ENCODE measurements at regions not wholly inside any gene's neighbourhood (a gene's known extent, or its start where the extent isn't known, plus 50 kb on each side); places are given as distances from the start of the nearest gene placed in this dataset.

GRCh38 chr3:145384307-145384706 lies 776.7 kb downstream of the PLOD2 start:
- no peak overlapping the region for H3K27ac ChIP-seq (ENCODE audit: low read depth in 1 of 2, low read length in 2 of 2)
- no peak overlapping the region for H3K4me3 ChIP-seq (ENCODE audit: low read depth in 1 of 3, low read length in 3 of 3)
- WGBS = 70% methylated on average over 2 of the region's 2 CpGs
- no peaks in the 10 kb centered on the region for H3K4me1 ChIP-seq (ENCODE audit: control insufficient read depth in 4 of 4, insufficient read depth in 4 of 4, low read length in 3 of 4)
- H3K9me3 ChIP-seq (ENCODE audit: control insufficient read depth in 4 of 4, low read length in 3 of 4) = no peaks in the 10 kb centered on the region
- H3K9ac ChIP-seq (ENCODE audit: low read depth in 1 of 2, low read length in 2 of 2) = no peak overlapping the region
- no peaks in the 10 kb centered on the region for H3K27me3 ChIP-seq (ENCODE audit: control insufficient read depth in 4 of 4, insufficient read depth in 4 of 4, low read length in 3 of 4)
- no peak for DNase-seq (ENCODE audit: low spot score)
- TF ChIP-seq FOXA1 (IDR thresholded peaks at IDR 0.05) = no peak
- TF ChIP-seq HNF4A (conservative IDR thresholded peaks at IDR 0.05) = no peak
- TF ChIP-seq ATF3 (IDR thresholded peaks at IDR 0.05) = no peak
- no peak for TF ChIP-seq EGR1 (IDR thresholded peaks at IDR 0.05; ENCODE audit: low read depth in 2 of 2)
- TF ChIP-seq, protein P1, sequence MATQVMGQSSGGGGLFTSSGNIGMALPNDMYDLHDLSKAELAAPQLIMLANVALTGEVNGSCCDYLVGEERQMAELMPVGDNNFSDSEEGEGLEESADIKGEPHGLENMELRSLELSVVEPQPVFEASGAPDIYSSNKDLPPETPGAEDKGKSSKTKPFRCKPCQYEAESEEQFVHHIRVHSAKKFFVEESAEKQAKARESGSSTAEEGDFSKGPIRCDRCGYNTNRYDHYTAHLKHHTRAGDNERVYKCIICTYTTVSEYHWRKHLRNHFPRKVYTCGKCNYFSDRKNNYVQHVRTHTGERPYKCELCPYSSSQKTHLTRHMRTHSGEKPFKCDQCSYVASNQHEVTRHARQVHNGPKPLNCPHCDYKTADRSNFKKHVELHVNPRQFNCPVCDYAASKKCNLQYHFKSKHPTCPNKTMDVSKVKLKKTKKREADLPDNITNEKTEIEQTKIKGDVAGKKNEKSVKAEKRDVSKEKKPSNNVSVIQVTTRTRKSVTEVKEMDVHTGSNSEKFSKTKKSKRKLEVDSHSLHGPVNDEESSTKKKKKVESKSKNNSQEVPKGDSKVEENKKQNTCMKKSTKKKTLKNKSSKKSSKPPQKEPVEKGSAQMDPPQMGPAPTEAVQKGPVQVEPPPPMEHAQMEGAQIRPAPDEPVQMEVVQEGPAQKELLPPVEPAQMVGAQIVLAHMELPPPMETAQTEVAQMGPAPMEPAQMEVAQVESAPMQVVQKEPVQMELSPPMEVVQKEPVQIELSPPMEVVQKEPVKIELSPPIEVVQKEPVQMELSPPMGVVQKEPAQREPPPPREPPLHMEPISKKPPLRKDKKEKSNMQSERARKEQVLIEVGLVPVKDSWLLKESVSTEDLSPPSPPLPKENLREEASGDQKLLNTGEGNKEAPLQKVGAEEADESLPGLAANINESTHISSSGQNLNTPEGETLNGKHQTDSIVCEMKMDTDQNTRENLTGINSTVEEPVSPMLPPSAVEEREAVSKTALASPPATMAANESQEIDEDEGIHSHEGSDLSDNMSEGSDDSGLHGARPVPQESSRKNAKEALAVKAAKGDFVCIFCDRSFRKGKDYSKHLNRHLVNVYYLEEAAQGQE (IDR thresholded peaks at IDR 0.05) = no peak
- TF ChIP-seq TAF1 (conservative IDR thresholded peaks at IDR 0.05) = no peak
- no peak for TF ChIP-seq RAD21 (IDR thresholded peaks at IDR 0.05)
- TF ChIP-seq GABPA (IDR thresholded peaks at IDR 0.05 in 1 of 2, conservative IDR thresholded peaks at IDR 0.05 in 1 of 2) = no peak
- TF ChIP-seq JUND (IDR thresholded peaks at IDR 0.05) = no peak
- TF ChIP-seq, protein P2, sequence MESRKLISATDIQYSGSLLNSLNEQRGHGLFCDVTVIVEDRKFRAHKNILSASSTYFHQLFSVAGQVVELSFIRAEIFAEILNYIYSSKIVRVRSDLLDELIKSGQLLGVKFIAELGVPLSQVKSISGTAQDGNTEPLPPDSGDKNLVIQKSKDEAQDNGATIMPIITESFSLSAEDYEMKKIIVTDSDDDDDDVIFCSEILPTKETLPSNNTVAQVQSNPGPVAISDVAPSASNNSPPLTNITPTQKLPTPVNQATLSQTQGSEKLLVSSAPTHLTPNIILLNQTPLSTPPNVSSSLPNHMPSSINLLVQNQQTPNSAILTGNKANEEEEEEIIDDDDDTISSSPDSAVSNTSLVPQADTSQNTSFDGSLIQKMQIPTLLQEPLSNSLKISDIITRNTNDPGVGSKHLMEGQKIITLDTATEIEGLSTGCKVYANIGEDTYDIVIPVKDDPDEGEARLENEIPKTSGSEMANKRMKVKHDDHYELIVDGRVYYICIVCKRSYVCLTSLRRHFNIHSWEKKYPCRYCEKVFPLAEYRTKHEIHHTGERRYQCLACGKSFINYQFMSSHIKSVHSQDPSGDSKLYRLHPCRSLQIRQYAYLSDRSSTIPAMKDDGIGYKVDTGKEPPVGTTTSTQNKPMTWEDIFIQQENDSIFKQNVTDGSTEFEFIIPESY (IDR thresholded peaks at IDR 0.05) = no peak
- TF ChIP-seq SP1 (IDR thresholded peaks at IDR 0.05) = no peak
- no peak for TF ChIP-seq HNF4G (IDR thresholded peaks at IDR 0.05)
- TF ChIP-seq RXRA (IDR thresholded peaks at IDR 0.05) = no peak
- TF ChIP-seq MAX (IDR thresholded peaks at IDR 0.05) = no peak
- TF ChIP-seq, protein P3, sequence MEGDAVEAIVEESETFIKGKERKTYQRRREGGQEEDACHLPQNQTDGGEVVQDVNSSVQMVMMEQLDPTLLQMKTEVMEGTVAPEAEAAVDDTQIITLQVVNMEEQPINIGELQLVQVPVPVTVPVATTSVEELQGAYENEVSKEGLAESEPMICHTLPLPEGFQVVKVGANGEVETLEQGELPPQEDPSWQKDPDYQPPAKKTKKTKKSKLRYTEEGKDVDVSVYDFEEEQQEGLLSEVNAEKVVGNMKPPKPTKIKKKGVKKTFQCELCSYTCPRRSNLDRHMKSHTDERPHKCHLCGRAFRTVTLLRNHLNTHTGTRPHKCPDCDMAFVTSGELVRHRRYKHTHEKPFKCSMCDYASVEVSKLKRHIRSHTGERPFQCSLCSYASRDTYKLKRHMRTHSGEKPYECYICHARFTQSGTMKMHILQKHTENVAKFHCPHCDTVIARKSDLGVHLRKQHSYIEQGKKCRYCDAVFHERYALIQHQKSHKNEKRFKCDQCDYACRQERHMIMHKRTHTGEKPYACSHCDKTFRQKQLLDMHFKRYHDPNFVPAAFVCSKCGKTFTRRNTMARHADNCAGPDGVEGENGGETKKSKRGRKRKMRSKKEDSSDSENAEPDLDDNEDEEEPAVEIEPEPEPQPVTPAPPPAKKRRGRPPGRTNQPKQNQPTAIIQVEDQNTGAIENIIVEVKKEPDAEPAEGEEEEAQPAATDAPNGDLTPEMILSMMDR (IDR thresholded peaks at IDR 0.05; ENCODE audit: low read depth, low read length, missing input control) = no peak
- no peaks in the 10 kb centered on the region for H3K36me3 ChIP-seq (ENCODE audit: control insufficient read depth in 4 of 4, insufficient read depth in 3 of 4, low read depth in 1 of 4, low read length in 3 of 4)

GRCh38 chr3:145387211-145387610 lies 773.8 kb downstream of the PLOD2 start:
- Histone ChIP-seq H3K4me1 (ENCODE audit: control insufficient read depth in 4 of 4, insufficient read depth in 4 of 4, low read length in 3 of 4) (no peaks in the 10 kb centered on the region), H3K4me3 (ENCODE audit: low read depth in 1 of 3, low read length in 3 of 3) (no peak overlapping the region), H3K9ac (ENCODE audit: low read depth in 1 of 2, low read length in 2 of 2) (no peak overlapping the region), H3K27ac (ENCODE audit: low read depth in 1 of 2, low read length in 2 of 2) (no peak overlapping the region), H3K36me3 (ENCODE audit: control insufficient read depth in 4 of 4, insufficient read depth in 3 of 4, low read depth in 1 of 4, low read length in 3 of 4) (no peaks in the 10 kb centered on the region), H3K9me3 (ENCODE audit: control insufficient read depth in 4 of 4, low read length in 3 of 4) (no peaks in the 10 kb centered on the region), H3K27me3 (ENCODE audit: control insufficient read depth in 4 of 4, insufficient read depth in 4 of 4, low read length in 3 of 4) (no peaks in the 10 kb centered on the region)
- DNase-seq (ENCODE audit: low spot score) = no peak
- TF ChIP-seq FOXA1 (IDR thresholded peaks at IDR 0.05) = no peak
